NCI-H774 (cell line): ENCODE measurements at regions not wholly inside any gene's neighbourhood (a gene's known extent, or its start where the extent isn't known, plus 50 kb on each side); places are given as distances from the start of the nearest gene placed in this dataset.
"Not testable (repeated sequence)": the region's sequence is repeated elsewhere in the genome, so short reads cannot be mapped to it uniquely, and the experiment has no call there.

Experiments
- DNase-seq: peaks from one replicate; lab custom pipeline; 2025; lab: John Stamatoyannopoulos, UW

DNA sequence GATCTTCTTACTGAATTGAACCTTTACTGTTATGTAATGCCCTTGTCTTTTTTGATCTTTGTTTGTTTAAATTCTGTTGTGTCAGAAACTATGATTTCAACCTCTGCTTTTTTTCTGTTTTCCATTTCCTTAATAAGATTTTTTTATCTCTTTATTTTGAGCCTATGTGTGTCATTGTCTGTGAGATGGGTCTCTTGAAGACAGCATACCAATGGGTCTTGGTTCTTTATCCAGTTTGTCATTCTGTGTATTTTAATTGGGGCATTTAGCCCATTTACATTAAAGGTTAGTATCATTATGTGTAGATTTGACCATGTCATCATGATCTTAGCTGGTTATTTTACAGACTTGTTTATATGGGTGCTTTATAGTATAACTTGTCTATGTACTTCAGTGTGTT, 1803.3 kb downstream of the SLITRK5 start:
- DNase-seq, result no peak

- no peak for DNase-seq
Measured at GRCh38 chr13:89486065-89486464, 1814.9 kb downstream of the SLITRK5 start.

DNA sequence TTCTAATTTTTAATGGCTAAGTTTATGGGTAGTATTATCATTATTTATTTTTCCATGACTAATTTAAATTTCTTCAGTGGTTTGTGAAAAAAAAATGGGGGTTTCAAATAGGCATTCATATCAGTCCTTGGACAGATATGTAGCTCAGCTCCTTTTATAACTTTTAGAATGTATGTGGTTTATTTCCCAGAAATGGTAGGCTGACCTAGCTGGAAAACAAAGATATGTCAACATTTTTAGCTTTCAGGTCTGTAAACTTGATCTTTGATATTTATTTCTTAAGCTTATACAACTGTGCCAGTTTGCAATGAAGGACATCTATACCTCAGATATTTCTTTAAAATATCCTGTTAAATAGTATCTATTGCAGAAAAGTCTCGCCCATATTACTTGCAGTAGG, 1815.5 kb downstream of the SLITRK5 start:
- DNase-seq, result no peak

- no peak for DNase-seq
Measured at GRCh38 chr13:89490661-89491060, 1819.5 kb downstream of the SLITRK5 start.

- DNase-seq, result no peak
Measured at GRCh38 chr13:89496478-89496877, 1825.3 kb downstream of the SLITRK5 start.

DNA sequence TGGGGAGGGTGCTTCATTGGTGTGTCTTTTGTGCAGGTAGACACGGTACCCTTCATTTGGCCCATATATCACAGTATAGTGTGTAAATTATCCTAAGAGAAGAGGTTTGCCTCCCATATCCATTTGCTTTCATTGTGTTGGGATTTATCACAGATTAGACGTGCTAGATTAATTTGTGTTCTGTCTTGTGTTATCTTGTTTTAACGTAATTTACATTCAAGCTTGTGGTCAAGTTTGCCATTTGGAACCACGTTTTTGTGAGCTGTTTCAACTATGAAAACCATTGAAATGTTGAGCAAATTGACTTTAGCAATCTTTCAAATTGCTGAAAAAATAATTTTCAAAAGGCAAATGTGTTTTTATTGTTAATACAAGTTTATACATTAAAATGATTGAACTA, 1826.5 kb downstream of the SLITRK5 start:
- DNase-seq, result no peak

DNA sequence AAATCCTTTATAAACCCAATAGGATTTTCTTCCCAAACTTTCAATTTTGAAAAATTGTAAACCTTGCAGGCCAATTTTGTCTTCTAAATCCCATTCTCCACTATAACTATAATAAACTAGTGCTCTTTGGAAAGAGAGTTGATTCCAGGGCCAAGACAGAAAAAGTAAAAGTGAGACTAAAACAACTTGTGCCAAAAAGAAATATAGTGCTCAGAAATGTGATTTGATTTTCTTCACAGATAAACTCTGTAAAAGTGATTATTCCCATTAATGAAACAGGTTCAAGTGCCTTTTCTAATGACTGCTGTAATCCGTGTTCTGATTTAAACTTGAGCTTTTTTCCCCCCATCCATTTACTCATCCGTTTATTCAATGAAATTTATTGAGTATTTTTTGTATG, 1831.1 kb downstream of the SLITRK5 start:
- no peak for DNase-seq

GRCh38 chr13:89514534-89515312, 1832.8 kb upstream of the MIR17HG start:
- peak; percentile 3 for DNase-seq

DNA sequence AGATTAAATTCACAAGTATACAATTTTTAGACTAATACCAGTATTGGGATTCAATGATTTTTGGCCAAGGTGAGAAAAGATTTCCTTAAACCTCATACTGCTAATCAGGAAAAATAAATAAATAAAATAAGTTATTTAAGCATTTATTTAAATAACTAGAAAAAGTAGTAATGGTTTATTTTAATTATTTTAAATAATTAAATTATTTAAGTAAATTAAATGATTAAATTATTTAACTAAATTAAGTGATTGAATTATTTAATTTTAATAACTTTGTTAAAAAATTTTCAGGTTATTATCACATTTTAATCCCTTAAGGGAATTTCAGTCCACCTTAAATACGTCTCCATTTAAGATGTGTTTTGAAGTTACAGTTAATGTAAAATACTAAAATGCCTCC, 1831.5 kb upstream of the MIR17HG start:
- no peak for DNase-seq

DNA sequence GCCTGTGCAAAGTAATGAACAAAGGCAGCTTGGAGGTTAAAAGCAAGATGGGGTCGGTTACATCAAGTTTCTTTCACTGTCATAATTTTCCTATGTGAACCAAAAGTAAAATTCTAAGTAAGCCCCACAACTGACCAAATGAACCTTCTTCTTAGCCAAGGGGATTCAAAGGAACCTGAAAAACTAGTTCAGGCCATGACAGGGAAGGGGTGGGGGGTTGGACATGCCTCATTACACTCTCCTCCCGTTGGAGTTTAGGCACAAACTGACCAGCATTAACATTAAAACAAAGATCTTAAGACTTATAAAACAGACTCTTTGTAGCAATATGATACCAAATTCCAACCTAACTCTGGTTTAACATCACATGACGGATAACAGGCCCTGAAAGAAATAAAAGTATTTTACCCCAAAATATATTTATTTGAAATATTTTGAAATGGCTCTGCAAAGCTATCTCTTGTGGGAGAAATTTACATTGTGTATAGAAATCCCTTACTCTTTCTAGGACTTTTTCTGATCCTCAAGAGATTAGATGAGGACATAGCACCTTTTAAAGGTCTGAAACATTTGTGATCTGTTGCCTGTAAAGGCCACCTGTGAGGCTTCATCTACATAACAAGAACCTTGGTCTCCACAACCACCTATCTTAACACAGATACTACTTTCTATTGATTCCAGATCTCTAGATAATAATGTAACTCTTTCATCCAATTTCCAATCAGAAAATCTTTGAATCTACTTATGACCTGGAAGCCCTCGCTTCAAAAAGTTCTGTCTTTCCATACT, 1829.0 kb upstream of the MIR17HG start:
- DNase-seq, result no peak

- no peak for DNase-seq
Measured at GRCh38 chr13:89520468-89520867, 1827.0 kb upstream of the MIR17HG start.

- not testable (repeated sequence) for DNase-seq
Measured at GRCh38 chr13:89521672-89522071, 1825.8 kb upstream of the MIR17HG start.

DNA sequence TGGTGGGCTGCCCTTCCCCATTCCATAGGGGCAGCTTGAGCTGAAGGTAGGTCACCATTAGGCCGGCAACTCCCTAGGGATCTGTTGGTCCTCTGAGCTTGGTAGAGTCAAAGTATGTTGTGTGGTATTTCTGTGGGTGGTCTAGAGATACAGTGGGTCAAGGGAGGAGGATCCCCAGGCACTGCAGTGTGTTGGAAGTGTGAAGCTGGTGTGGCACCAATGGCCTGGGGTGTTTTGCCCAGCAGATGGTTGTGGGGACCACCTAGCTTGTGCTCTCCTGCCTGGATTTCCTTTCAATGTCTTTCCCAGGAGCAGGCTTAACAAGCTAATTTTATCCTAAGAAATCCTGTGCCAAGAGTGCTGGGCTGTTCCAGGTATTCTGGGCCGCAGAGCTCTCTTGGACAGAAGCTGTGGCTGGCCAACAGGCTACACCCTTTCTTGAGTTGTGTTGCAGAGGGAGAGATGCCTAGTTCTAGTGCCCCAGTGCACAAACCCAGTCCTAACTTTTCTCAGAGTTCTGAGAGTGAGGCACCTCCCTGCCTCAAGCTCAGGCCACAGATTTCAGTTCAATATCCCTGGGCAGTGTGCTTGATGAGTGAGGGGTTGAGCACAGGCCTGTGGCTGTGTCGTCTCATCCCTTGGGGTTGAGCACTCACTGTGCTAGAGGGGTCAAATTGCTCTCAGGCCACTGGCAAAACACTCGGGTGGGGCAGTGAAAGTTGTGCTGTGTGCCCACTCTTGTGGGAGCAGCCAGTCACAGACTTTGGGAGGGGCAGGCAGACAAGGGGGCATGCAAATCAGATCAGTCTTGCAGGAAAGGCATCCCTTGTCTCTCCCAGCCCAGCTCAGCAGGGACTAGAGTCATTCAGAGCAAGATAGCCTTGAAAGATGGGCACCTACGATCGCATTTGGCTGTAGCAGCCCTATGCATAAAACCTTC, 1806.1 kb upstream of the MIR17HG start:
- no peak for DNase-seq

DNA sequence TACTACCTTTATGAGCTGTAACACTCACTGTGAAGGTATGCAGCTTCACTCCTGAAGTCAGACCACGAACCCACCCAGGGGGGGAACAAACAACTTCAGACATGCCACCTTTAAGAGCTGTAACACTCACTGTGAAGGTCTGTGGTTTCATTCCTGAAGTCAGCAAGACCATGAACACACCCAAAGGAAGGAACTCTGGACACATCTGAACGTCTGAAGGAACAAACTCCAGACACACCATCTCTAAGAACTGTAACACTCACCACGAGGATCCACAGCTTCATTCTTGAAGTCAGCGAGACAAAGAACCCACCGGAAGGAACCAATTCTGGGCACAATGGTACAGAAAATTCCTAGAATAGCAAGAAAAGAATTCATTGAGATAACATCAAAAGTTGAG, 1796.5 kb upstream of the MIR17HG start:
- DNase-seq, result no peak

DNA sequence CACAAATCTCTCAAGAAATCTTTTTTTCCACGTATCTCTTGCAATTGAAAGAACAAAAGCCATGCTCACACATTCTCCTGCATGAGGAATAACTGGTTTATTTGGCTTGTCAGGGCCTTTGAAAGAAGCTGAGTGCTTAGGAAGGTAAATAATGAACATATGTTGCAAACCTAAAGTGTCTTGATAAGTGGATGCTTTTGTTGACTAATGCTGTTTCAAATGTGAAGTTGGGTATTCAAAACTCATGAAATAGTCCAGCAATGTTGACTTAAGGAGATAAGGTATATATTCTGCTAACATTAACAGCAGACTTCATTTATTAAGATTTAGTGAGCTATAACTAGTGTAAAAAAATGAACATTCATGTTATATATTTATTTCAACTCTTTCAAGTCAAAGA, 1792.7 kb upstream of the MIR17HG start:
- DNase-seq, result peak; percentile 43

- DNase-seq, result no peak
Measured at GRCh38 chr13:89565476-89566100, 1781.9 kb upstream of the MIR17HG start.

DNA sequence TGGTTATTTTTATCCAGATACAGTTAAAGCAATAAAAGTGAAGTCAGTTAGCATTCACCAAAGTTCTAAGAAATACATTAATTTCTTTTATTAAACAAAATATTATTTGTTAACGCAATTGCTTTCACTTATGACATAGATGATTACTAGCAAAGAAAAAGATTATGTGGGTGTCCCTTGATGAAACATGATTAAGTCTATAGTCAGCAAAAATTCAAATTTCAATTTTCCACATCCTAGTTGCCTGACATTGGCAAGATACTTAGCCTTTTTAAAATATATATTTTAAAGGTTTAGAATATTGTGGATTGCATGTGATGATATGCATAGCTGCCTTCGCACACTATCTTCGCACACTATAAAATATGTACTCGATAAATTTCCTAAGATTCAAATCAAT, 1780.5 kb upstream of the MIR17HG start:
- DNase-seq, result no peak

DNA sequence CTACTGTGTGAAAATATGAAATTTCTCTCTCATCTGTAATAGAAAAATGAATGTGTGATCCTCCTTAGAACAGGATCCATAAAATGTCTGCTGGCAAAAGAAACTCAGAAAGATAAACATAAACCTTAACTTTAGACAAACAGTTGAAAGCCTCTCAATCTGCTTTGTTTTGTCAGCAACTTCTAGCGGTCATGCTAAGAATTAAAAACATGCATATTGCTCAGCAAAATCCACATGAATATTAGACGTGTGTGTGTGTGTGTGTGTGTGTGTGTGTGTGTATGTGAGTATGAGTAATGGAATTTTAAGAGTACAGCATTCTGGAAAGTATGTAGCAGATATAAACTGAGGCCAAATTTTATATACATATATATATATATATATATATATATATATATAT, 1779.2 kb upstream of the MIR17HG start:
- no peak for DNase-seq

GRCh38 chr13:89568746-89569145, 1778.7 kb upstream of the MIR17HG start:
- DNase-seq, result no peak

GRCh38 chr13:89571676-89572075, 1775.8 kb upstream of the MIR17HG start:
- no peak for DNase-seq

DNA sequence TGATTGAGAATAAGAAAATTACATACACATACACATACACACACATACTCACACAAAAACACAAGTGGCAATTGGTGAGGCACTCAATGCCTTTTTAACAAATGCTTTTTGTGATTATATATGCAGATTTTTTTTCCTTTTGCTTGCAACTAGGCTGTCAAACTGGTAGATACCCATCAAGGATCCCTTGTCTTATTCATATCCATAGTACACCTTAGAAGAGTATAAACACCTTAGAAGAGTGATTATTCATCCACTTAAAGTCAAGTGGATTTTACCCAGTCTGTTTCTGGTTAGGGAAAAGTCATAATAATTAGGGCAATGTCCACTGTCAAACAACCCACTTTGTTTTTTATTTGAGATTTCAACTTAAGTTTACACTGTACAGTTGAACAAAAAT, 1773.4 kb upstream of the MIR17HG start:
- no peak for DNase-seq

DNA sequence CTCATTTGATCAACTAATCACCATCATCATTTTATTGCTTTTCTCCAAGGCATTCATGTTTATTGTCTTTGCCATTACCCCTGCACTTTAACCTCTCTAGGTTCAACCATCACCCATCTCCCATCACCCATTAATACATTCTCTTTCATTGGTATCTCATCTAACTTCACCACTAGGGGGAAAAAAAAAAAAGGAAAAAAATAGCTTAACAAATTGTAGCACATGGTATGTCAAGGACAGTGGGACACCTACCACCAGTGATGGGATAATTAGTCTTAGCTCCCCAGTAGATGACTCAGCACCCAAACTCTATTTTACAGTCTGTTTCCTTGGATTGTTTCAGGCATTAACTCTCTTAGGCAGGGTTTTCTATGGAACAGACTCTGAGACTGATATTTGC, 1770.2 kb upstream of the MIR17HG start:
- no peak for DNase-seq
